Smooth muscle cell (in vitro differentiated cells): ENCODE measurements at regions not wholly inside any gene's neighbourhood (a gene's known extent, or its start where the extent isn't known, plus 50 kb on each side); places are given as distances from the start of the nearest gene placed in this dataset.

Source experiments
- DNase-seq: peaks from one replicate; lab custom pipeline; 2025; ENCODE audit not compliant: unreplicated experiment; lab: John Stamatoyannopoulos, UW
- H2AFZ ChIP-seq: fragments of 200-600 bp; sonication (generic); 2 replicates; pipeline ENCODE4 v1.6.0; 2016; ENCODE audit warnings: antibody characterized with exemption, low read depth, mild to moderate bottlenecking
- H3F3A ChIP-seq: fragments of 200-600 bp; sonication (generic); 2 replicates; pipeline ENCODE4 v1.6.0; 2017; ENCODE audit warnings: antibody characterized with exemption, low read depth
- H3K27ac ChIP-seq: fragments of 200-600 bp; sonication (generic); 2 replicates; pipeline ENCODE4 v1.5.1; 2016; ENCODE audit warnings: low read depth, mild to moderate bottlenecking
- H3K27me3 ChIP-seq: fragments of 200-600 bp; sonication (generic); 2 replicates; pipeline ENCODE4 v1.6.1; 2016; ENCODE audit warnings: low read depth, mild to moderate bottlenecking
- H3K36me3 ChIP-seq: fragments of 200-600 bp; sonication (generic); 2 replicates; pipeline ENCODE4 v1.5.1; 2016; ENCODE audit warnings: low read depth
- H3K4me1 ChIP-seq: fragments of 200-600 bp; sonication (generic); 2 replicates; pipeline ENCODE4 v1.5.1; 2016; ENCODE audit warnings: low read depth
- H3K4me2 ChIP-seq: fragments of 200-600 bp; sonication (generic); 2 replicates; pipeline ENCODE4 v1.6.0; 2016; ENCODE audit warnings: mild to moderate bottlenecking
- H3K4me3 ChIP-seq: fragments of 200-600 bp; sonication (generic); 2 replicates; pipeline ENCODE4 v1.5.1; 2016; ENCODE audit warnings: mild to moderate bottlenecking
- H3K79me2 ChIP-seq: fragments of 200-600 bp; sonication (generic); 2 replicates; pipeline ENCODE4 v1.6.0; 2016; ENCODE audit warnings: low read depth, mild to moderate bottlenecking
- H3K9ac ChIP-seq: fragments of 200-600 bp; sonication (generic); 2 replicates; pipeline ENCODE4 v1.6.0; 2016; ENCODE audit warnings: low read depth
- H3K9me3 ChIP-seq: fragments of 200-600 bp; sonication (generic); replicated peaks from 2 replicates; pipeline ENCODE4 v1.5.1; 2016; ENCODE audit warnings: low read depth
- H4K20me1 ChIP-seq: fragments of 200-600 bp; sonication (generic); 2 replicates; pipeline ENCODE4 v1.6.0; 2016; ENCODE audit warnings: low read depth
- CTCF ChIP-seq: fragments of 200-600 bp; sonication (generic); IDR thresholded peaks from 2 replicates; pipeline ENCODE4 v1.5.1; 2017; ENCODE audit warnings: borderline replicate concordance, mild to moderate bottlenecking, antibody characterized with exemption; ENCODE audit not compliant: insufficient read depth, poor library complexity, severe bottlenecking
- WGBS: methylation state at CpG from one replicate; pipeline ENCODE4 v1.1.7; 2016; ENCODE audit warnings: low lambda C conversion rate; 5-methylcytosine and 5-hydroxymethylcytosine counted together

GRCh38 chr19:32168606-32169005 lies 176.8 kb upstream of the ZNF507 start:
- Histone ChIP-seq H3K27me3 (no peaks in the 10 kb centered on the region), H3K4me2 (peak overlapping the region; percentile 26), H3K79me2 (no peaks in the 10 kb centered on the region), H2AFZ (no peak overlapping the region), H4K20me1 (no peaks in the 10 kb centered on the region), H3K4me3 (no peak overlapping the region), H3K36me3 (no peaks in the 10 kb centered on the region), H3K4me1 (no peaks in the 10 kb centered on the region), H3K9me3 (no peaks in the 10 kb centered on the region), H3K27ac (no peak overlapping the region), H3F3A (no peaks in the 10 kb centered on the region), H3K9ac (no peak overlapping the region)
- no peak for TF ChIP-seq CTCF
- 72% methylated on average over 5 of the region's 5 CpGs for WGBS
- no peak for DNase-seq

- 55% methylated on average over 12 of the region's 12 CpGs for WGBS
Observed at GRCh38 chr19:32171719-32172151, 173.7 kb upstream of the ZNF507 start.

DNA sequence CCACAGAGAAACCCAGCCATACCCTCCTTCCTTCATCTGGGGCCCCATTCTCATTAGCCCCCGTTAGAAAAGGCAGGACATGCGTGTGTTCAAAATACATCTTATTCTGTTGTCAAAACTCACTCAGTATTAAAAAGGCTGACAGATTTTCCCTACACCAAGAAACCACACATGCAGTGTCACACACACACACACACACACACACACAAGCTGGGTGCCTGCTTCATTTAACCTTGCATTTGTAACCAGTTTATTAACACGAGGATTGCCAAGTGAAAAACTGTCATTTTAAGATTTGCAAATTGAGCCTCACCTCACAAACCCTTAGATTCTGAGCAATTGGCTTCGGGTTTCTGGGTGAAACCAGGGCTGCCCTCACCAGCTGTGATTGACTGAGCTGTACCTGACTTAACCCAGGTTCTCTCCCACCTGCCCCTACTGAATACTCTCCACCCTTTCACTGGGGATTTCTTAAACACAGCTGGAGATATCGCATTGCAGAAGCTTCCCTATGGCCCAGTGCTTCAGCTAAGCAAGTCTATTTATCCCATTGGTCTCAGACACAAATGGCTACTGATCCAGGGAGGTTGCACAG lies 172.7 kb upstream of the ZNF507 start:
- DNase-seq: no peak
- no peak overlapping the region for H2AFZ ChIP-seq
- no peaks in the 10 kb centered on the region for H4K20me1 ChIP-seq
- H3K9me3 ChIP-seq: no peaks in the 10 kb centered on the region
- no peak overlapping the region for H3K4me3 ChIP-seq
- no peak overlapping the region for H3K9ac ChIP-seq
- no peaks in the 10 kb centered on the region for H3K36me3 ChIP-seq
- no peak overlapping the region for H3K4me2 ChIP-seq
- H3F3A ChIP-seq: no peaks in the 10 kb centered on the region
- no peak for TF ChIP-seq CTCF
- peaks cover 11% of the 10 kb centered on the region for H3K27me3 ChIP-seq
- H3K79me2 ChIP-seq: no peaks in the 10 kb centered on the region
- H3K27ac ChIP-seq: no peak overlapping the region
- WGBS: 77% methylated on average over 5 of the region's 5 CpGs
- no peaks in the 10 kb centered on the region for H3K4me1 ChIP-seq

More at GRCh38 chr19:32171719-32172151, 173.7 kb upstream of the ZNF507 start:
- no peak overlapping the region for H3K27ac ChIP-seq
- H3K4me2 ChIP-seq: peak overlapping the region; percentile 59
- peak overlapping the region; percentile 49 for H2AFZ ChIP-seq
- DNase-seq: no peak
- no peaks in the 10 kb centered on the region for H3K4me1 ChIP-seq
- no peak overlapping the region for H3K9ac ChIP-seq
- H3K79me2 ChIP-seq: no peaks in the 10 kb centered on the region
- H3F3A ChIP-seq: no peaks in the 10 kb centered on the region
- no peak for TF ChIP-seq CTCF
- no peaks in the 10 kb centered on the region for H3K36me3 ChIP-seq
- no peaks in the 10 kb centered on the region for H4K20me1 ChIP-seq
- H3K27me3 ChIP-seq: peaks cover 6% of the 10 kb centered on the region
- no peaks in the 10 kb centered on the region for H3K9me3 ChIP-seq
- H3K4me3 ChIP-seq: no peak overlapping the region

DNA sequence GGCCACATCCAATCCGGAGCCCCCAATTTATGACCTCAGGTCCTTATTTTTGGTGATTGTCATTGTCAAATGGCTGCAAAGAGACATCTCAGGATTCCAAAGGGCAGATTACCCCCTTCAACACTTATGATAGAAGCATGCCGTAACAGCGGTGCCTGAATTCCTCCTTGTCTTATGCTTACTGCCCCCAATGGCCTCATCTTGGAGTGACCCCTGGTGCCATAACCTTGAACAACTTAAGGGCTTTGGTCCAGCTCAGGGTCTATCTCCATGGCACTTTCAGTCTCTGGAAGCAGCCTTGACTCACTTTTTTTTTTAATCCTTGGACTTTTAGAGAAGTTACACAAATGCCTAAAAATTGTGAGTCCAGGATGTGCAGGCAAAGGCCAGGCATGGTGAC lies 171.6 kb upstream of the ZNF507 start:
- TF ChIP-seq CTCF: no peak
- DNase-seq: no peak
- no peak overlapping the region for H3K27ac ChIP-seq
- no peaks in the 10 kb centered on the region for H3K9me3 ChIP-seq
- no peaks in the 10 kb centered on the region for H3K36me3 ChIP-seq
- 75% methylated on average over 3 of the region's 3 CpGs for WGBS
- no peak overlapping the region for H3K4me3 ChIP-seq
- no peaks in the 10 kb centered on the region for H3F3A ChIP-seq
- no peaks in the 10 kb centered on the region for H4K20me1 ChIP-seq
- H3K4me2 ChIP-seq: no peak overlapping the region
- no peak overlapping the region for H2AFZ ChIP-seq
- no peak overlapping the region for H3K9ac ChIP-seq
- peaks cover 11% of the 10 kb centered on the region for H3K27me3 ChIP-seq
- H3K4me1 ChIP-seq: no peaks in the 10 kb centered on the region
- no peaks in the 10 kb centered on the region for H3K79me2 ChIP-seq
